GM10847 (cell line): ENCODE measurements at regions not wholly inside any gene's neighbourhood (a gene's known extent, or its start where the extent isn't known, plus 50 kb on each side); places are given as distances from the start of the nearest gene placed in this dataset.

Experiments used
- POLR2A ChIP-seq: IDR thresholded peaks from 2 replicates; pipeline ENCODE4 v1.6.1; 2011; ENCODE audit not compliant: insufficient read length; ENCODE audit errors: extremely low read depth

- no peak for TF ChIP-seq POLR2A
Observed at GRCh38 chr19:29154163-29154562, 58.8 kb downstream of the UQCRFS1 start.

DNA sequence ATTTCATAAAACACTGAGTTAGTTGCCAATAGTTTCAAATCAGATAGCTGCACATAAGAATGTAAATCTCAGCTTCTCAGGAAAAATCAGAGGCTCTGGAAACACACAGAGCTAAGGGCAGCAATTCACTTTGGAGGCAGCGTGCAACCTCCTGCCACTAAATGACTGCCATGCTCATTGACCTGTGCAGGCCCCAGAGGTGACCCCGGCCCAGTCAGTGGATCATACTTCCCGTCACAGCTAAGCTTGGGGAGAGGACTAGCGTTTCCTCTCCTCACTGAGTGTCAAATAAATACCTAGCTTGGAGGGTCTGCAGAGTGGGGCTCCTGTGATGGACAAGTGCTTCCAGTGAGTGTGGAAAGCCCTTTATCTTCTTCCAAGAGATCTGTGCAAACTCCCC is 67.2 kb downstream of the UQCRFS1 start:
- no peak for TF ChIP-seq POLR2A

DNA sequence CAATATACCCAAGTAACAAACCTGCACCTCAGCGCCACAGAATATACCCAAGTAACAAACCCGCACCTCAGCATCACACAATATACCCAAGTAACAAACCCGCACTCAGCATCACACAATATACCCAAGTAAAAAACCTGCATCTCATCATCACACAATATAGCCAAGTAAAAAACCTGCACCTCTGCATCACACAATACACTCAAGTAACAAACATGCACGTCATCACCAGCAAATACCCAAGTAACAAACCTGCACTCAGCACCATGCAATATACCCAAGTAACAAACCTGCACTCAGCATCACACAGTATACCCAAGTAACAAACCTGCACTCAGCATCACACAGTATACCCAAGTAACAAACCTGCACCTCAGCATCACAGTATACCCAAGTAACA is 69.8 kb downstream of the UQCRFS1 start:
- no peak for TF ChIP-seq POLR2A

GRCh38 chr19:29139227-29139626 is 73.7 kb downstream of the UQCRFS1 start:
- TF ChIP-seq POLR2A, result no peak

- TF ChIP-seq POLR2A, result no peak
Observed at GRCh38 chr19:29131456-29131855, 81.5 kb downstream of the UQCRFS1 start.

- TF ChIP-seq POLR2A, result no peak
Observed at GRCh38 chr19:29129148-29129547, 83.8 kb downstream of the UQCRFS1 start.

DNA sequence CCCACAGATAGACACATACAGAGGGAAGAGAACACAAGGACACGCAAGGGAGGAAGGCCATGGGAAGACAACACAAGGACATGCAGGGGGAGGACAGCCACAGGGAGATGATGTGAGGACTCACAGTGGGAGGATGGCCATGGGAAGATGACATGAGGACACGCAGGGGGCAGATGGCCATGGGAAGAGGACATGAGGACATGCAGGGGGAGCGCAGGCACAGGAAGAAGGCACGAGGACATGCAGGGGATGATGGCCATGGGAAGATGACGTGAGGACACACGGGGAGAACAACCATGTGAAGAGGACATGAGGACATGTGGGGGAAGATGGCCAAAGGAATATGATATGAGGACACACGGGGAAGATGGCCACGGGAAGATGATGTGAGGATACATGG is 84.7 kb downstream of the UQCRFS1 start:
- TF ChIP-seq POLR2A, result no peak

DNA sequence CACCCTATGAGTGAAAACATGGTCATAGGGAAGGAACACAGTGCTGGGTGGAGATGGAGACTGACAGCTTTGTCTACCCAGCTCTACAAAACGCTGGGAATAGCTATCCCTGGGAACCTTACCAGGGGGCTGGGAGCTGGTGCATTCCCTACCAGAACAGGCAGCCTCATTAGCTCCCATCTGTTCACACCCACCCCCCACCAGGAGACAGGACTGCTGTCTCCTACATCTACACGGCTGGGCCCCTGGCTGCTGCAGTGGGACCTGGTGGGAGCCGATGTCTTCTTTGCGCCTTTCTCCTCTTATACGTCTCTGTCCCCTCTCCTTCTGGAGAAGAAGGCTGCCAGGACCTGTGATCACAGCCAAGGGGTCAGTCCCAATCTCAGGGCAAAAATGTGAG is 90.8 kb downstream of the UQCRFS1 start:
- TF ChIP-seq POLR2A, result no peak

DNA sequence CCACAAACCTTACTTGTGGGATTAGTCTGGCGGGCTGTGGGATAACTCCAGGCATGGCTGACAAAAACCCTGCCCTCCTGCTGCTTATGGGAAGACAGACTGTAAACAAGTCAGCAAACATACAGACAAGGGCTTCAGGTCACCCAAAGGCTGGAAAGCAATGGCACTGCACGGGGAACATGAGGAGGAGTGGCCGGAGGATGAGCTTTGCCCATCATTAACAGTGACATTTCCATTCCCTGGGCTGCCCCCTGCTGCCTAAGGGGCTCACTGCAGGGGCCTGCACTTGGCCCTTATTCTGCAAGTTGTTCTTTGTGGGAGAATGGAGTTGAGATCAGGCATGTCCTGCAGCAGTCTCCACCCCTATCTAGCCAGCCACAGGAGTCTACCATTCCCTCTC is 91.3 kb downstream of the UQCRFS1 start:
- no peak for TF ChIP-seq POLR2A

DNA sequence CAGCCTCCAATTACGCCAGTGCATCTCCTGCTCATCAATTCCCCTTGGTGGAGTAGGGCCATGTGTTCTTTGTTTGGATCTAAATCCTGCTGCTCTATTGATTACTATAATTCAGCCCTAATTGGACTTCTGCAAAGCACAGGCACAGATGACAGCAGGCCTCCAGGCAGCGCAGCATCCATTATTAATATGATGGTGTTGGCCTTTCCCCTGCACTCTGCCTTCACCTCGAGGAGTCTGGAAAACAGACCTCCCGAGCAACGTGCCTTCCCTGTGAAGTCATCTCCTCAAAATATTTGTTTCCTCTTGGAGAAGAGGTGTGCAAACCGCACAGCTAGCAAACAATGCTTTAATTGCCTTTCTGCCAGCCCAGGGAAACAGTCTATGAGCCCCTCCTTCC is 92.5 kb downstream of the UQCRFS1 start:
- no peak for TF ChIP-seq POLR2A

DNA sequence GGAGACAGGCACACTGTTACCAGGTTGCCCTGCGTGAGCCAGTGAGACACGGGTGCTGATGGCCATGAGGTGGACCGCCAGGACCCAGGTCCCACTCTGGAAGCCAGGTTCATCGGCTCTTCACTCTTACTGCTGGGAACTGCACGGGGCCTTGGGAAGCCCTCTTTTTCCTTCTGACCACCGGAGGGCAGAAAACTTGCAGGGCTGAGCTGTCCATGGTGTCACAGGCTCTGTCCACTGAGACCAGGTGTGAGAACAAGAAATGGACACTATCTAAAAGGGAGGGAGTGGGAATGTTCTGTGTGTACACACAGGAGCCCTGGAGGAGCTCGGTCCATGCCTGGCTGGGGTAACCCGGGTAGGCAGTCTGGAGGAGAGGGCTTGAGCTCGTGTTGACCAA is 93.4 kb downstream of the UQCRFS1 start:
- TF ChIP-seq POLR2A, result no peak

DNA sequence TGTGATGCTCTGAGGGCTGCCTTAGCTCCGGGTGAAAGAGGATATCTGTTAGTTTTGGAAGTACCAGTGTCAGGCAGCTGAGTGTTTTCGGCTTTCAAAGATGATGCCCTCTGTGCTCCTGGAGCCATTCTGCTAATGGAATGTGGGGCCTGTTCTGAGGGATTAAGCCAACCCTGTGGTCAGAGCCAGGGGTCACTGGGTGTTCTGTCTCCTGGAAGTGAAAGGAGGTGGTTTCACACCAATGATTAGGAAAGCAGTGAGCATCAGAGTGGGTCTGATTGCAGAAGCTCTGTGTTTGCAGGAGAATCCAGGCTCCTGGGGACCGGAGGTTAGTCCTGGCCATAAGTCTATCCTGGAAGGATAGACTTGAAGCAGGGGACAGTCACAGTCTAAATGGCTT is 94.6 kb downstream of the UQCRFS1 start:
- no peak for TF ChIP-seq POLR2A

DNA sequence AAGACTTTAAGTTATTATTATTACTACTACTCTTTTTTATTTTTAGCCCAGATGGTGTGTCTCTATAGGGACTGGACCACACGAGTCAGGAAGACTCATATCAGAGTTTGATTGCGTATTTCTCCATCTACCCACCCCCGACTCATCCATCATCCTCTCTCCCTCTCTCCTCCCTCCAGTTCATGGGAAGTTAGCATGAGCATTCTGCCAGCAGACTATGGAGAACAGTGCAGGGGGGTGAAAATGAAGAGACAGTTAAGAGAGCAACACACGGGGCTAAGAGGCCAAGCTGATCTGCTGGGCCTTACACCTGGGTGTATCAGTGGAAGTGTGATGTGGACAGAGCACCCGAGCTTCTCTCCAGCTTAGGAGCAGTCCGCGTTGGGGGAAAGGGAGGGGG is 95.0 kb downstream of the UQCRFS1 start:
- no peak for TF ChIP-seq POLR2A

DNA sequence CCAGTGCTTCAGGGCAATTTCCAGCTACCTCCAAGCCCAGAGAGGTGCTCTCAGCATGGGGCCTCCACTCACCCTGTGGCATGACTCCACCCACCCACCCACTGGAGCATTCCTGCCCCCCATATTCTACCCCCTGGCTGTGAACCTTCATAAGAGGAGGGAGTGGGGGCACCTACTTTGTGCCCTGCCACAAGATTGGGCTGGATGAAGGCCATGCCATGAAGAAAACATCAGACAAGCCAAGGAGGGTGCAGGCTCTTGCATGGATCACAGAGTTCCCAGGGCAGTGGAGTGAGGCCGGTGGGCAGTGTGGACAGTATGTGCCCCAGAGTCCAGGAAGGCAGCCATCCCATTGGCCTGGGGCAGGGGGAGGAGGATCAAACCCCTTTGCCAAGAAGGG is 97.8 kb downstream of the UQCRFS1 start:
- no peak for TF ChIP-seq POLR2A

DNA sequence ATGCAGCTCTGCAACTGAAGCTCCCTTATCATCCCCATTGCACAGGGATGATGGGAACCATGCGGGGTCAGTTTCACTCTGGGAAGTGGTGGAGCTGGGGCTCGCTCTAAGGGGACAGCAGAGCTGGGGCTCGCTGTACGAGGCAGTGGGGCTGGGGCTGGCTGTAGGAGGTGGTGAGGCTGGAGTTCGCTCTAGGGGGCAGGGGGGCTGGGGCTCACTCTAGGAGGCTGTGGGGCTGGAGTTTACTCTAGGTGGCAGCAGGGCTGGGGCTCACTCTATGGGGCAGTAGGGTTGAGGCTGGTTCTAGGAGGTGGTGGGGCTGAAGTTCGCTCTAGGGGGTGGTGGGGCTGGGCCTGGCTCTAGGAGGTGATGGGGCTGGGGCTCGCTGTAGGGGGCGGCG is 99.1 kb downstream of the UQCRFS1 start:
- TF ChIP-seq POLR2A, result no peak

DNA sequence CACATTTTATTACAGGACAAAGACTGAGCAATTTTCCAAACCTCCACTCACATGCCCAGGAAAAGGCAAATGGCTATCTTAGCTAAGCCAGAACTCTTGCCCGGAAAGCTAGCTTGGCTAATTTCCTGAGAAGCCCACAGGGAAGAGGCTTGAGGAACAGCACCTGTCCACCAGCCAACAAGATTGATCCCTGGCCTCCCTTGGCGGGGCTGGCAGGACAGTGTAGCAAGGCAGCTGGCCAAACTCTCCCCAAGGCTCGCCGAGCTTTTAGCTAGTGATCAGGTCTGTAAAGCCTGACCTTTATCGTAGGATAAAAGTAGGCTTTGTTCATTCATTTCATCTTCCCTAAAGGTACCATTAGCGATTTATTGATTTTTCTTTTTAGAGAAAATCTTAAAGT is 101.4 kb downstream of the UQCRFS1 start:
- no peak for TF ChIP-seq POLR2A

DNA sequence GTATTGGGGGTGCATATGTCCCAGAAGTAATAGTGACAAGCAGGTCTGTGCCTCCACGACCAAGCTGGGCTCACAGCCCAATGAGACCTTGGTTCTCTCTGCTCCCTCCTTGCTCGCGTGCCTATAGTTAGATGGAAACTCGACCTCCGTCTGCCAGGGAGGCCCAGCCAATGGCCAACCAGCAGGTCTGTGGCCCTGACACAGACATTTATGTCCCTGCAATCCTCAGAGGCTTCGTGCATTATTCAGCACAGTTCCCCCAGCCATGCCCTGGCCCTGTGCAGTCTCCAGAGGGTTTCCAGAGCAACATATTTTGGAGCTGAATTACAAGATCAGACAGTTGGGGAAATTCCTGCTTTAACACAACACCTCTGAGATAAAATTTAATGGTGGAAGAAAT is 105.1 kb downstream of the UQCRFS1 start:
- TF ChIP-seq POLR2A, result no peak

- no peak for TF ChIP-seq POLR2A
Observed at GRCh38 chr19:29106346-29106885, 106.5 kb downstream of the UQCRFS1 start.
